ENCODE measurements at regions not wholly inside any gene's neighbourhood (a gene's known extent, or its start where the extent isn't known, plus 50 kb on each side); places are given as distances from the start of the nearest gene placed in this dataset.

DNA sequence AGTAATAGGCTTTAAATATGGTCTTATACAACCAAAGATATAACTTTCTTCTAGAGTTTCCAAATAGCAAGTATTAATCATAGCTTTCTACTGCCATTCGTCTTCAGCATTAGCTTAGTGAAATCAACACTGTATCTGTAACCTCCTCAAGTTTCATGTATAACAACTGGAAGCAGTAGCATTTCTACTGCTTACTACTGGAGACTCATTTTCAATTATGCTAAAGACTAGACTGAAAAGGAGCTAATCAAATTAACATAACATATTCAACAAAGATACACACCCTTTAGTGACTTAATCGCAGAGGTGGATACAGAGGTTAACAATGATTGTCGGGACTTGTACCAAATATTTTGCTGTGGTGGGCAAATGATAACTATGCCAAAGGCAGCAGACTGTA lies 344.2 kb upstream of the TEX13C start:
- intact Hi-C loops (cut with micrococcal nuclease), result no loop called here
- TF ChIP-seq RBM34 (IDR thresholded peaks at IDR 0.05; ENCODE audit: borderline replicate concordance, insufficient read depth, low read length), result no peak
- no peak for TF ChIP-seq CBX2 (IDR thresholded peaks at IDR 0.05; ENCODE audit: insufficient read depth, low read length, poor library complexity, severe bottlenecking)
- TF ChIP-seq, protein P1, sequence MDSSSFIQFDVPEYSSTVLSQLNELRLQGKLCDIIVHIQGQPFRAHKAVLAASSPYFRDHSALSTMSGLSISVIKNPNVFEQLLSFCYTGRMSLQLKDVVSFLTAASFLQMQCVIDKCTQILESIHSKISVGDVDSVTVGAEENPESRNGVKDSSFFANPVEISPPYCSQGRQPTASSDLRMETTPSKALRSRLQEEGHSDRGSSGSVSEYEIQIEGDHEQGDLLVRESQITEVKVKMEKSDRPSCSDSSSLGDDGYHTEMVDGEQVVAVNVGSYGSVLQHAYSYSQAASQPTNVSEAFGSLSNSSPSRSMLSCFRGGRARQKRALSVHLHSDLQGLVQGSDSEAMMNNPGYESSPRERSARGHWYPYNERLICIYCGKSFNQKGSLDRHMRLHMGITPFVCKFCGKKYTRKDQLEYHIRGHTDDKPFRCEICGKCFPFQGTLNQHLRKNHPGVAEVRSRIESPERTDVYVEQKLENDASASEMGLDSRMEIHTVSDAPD (CRISPR knock-in tag; IDR thresholded peaks at IDR 0.05), result no peak
- TF ChIP-seq, protein P2, sequence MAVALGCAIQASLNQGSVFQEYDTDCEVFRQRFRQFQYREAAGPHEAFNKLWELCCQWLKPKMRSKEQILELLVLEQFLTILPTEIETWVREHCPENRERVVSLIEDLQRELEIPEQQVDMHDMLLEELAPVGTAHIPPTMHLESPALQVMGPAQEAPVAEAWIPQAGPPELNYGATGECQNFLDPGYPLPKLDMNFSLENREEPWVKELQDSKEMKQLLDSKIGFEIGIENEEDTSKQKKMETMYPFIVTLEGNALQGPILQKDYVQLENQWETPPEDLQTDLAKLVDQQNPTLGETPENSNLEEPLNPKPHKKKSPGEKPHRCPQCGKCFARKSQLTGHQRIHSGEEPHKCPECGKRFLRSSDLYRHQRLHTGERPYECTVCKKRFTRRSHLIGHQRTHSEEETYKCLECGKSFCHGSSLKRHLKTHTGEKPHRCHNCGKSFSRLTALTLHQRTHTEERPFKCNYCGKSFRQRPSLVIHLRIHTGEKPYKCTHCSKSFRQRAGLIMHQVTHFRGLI (CRISPR knock-in tag; IDR thresholded peaks at IDR 0.05), result no peak
- TF ChIP-seq, protein P3, sequence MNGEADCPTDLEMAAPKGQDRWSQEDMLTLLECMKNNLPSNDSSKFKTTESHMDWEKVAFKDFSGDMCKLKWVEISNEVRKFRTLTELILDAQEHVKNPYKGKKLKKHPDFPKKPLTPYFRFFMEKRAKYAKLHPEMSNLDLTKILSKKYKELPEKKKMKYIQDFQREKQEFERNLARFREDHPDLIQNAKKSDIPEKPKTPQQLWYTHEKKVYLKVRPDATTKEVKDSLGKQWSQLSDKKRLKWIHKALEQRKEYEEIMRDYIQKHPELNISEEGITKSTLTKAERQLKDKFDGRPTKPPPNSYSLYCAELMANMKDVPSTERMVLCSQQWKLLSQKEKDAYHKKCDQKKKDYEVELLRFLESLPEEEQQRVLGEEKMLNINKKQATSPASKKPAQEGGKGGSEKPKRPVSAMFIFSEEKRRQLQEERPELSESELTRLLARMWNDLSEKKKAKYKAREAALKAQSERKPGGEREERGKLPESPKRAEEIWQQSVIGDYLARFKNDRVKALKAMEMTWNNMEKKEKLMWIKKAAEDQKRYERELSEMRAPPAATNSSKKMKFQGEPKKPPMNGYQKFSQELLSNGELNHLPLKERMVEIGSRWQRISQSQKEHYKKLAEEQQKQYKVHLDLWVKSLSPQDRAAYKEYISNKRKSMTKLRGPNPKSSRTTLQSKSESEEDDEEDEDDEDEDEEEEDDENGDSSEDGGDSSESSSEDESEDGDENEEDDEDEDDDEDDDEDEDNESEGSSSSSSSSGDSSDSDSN (IDR thresholded peaks at IDR 0.05; ENCODE audit: borderline replicate concordance in 1 of 2, low read depth in 2 of 2, low read length in 2 of 2), result no peak
- TF ChIP-seq, protein P4, sequence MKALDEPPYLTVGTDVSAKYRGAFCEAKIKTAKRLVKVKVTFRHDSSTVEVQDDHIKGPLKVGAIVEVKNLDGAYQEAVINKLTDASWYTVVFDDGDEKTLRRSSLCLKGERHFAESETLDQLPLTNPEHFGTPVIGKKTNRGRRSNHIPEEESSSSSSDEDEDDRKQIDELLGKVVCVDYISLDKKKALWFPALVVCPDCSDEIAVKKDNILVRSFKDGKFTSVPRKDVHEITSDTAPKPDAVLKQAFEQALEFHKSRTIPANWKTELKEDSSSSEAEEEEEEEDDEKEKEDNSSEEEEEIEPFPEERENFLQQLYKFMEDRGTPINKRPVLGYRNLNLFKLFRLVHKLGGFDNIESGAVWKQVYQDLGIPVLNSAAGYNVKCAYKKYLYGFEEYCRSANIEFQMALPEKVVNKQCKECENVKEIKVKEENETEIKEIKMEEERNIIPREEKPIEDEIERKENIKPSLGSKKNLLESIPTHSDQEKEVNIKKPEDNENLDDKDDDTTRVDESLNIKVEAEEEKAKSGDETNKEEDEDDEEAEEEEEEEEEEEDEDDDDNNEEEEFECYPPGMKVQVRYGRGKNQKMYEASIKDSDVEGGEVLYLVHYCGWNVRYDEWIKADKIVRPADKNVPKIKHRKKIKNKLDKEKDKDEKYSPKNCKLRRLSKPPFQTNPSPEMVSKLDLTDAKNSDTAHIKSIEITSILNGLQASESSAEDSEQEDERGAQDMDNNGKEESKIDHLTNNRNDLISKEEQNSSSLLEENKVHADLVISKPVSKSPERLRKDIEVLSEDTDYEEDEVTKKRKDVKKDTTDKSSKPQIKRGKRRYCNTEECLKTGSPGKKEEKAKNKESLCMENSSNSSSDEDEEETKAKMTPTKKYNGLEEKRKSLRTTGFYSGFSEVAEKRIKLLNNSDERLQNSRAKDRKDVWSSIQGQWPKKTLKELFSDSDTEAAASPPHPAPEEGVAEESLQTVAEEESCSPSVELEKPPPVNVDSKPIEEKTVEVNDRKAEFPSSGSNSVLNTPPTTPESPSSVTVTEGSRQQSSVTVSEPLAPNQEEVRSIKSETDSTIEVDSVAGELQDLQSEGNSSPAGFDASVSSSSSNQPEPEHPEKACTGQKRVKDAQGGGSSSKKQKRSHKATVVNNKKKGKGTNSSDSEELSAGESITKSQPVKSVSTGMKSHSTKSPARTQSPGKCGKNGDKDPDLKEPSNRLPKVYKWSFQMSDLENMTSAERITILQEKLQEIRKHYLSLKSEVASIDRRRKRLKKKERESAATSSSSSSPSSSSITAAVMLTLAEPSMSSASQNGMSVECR (CRISPR knock-in tag; IDR thresholded peaks at IDR 0.05), result no peak
- TF ChIP-seq, protein P5, sequence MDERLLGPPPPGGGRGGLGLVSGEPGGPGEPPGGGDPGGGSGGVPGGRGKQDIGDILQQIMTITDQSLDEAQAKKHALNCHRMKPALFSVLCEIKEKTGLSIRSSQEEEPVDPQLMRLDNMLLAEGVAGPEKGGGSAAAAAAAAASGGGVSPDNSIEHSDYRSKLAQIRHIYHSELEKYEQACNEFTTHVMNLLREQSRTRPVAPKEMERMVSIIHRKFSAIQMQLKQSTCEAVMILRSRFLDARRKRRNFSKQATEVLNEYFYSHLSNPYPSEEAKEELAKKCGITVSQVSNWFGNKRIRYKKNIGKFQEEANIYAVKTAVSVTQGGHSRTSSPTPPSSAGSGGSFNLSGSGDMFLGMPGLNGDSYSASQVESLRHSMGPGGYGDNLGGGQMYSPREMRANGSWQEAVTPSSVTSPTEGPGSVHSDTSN (CRISPR knock-in tag; IDR thresholded peaks at IDR 0.05; ENCODE audit: low read depth), result no peak
- TF ChIP-seq, protein P5 (tag; conservative IDR thresholded peaks at IDR 0.05; ENCODE audit: low read depth), result no peak

More for the DNA sequence above, 344.2 kb upstream of the TEX13C start:
- no peak for DNase-seq (ENCODE audit: extremely low read depth in 1 of 4, low spot score in 3 of 4)
- Histone ChIP-seq H2AFZ (ENCODE audit: low read depth, low read length) (no peak overlapping the region), H3K79me2 (ENCODE audit: control insufficient read depth, insufficient read depth, low read length) (no peaks in the 10 kb centered on the region), H3K27me3 (ENCODE audit: control insufficient read depth in 2 of 2, insufficient read depth in 2 of 2, low read length in 2 of 2) (no peaks in the 10 kb centered on the region), H3K27ac (ENCODE audit: extremely low read depth, low read depth, low read length) (no peak overlapping the region), H3K4me1 (replicated peaks in 1 of 2; ENCODE audit: control insufficient read depth in 2 of 2, insufficient read depth in 2 of 2, low read length in 2 of 2) (no peaks in the 10 kb centered on the region), H3K9ac (ENCODE audit: insufficient read depth in 1 of 2, low read depth in 2 of 2, low read length in 2 of 2) (no peak overlapping the region), H3K9me3 (replicated peaks; ENCODE audit: control insufficient read depth, insufficient read depth, low read depth, low read length) (no peaks in the 10 kb centered on the region), H3K9me1 (ENCODE audit: control insufficient read depth, insufficient read depth, low read length) (no peaks in the 10 kb centered on the region), H3K36me3 (ENCODE audit: control insufficient read depth, insufficient read depth, low read length) (no peaks in the 10 kb centered on the region), H3K4me2 (ENCODE audit: insufficient read depth, low read length) (no peak overlapping the region), H4K20me1 (replicated peaks; ENCODE audit: control insufficient read depth, insufficient read depth, low read length) (no peaks in the 10 kb centered on the region), H3K4me3 (no peak overlapping the region)
- CTCF ChIA-PET (ENCODE audit: low intra/inter-chr PET ratio), result no interaction called here
- in situ Hi-C loops (cut with MboI), result no loop called here
- WGBS (ENCODE audit: insufficient coverage, low coverage, missing lambda C conversion rate), result 46% methylated on average over 3 of the region's 3 CpGs
- no peak for FAIRE-seq
- POLR2A ChIA-PET, result no interaction called here
- no peak for ATAC-seq
- BruUV-seq (replicated peaks), result no TSS peak

All from K562 (cell line).